NK-92 treated with Interleukin-12 subunit alpha and Interleukin-12 subunit beta, amount 100 ng/mL, for 24 hours (cell line): ENCODE measurements at regions not wholly inside any gene's neighbourhood (a gene's known extent, or its start where the extent isn't known, plus 50 kb on each side); places are given as distances from the start of the nearest gene placed in this dataset.
"Not testable (repeated sequence)": the region's sequence is repeated elsewhere in the genome, so short reads cannot be mapped to it uniquely, and the experiment has no call there.

ENCODE experiments used
- DNase-seq: peaks from one replicate; lab custom pipeline; 2025; lab: John Stamatoyannopoulos, UW

DNA sequence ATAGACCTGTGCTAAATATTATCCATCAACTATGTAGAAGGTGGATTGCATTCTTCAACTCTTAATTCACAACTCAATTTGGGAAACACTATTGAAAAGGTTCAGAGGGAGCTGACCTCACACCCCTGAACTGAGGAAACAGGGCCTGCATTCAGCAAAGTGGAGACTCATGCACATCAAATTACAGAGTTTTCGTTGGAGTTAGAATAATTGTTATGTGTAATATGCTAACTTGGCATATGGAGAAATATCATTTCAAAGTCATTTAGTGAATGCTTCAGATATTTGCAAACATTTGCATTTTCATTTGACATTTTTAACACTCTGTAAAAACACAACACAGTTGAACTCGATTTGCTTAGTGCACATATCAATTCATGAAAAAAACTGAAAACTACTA is 1102.8 kb upstream of the INTU start:
- DNase-seq, result no peak

DNA sequence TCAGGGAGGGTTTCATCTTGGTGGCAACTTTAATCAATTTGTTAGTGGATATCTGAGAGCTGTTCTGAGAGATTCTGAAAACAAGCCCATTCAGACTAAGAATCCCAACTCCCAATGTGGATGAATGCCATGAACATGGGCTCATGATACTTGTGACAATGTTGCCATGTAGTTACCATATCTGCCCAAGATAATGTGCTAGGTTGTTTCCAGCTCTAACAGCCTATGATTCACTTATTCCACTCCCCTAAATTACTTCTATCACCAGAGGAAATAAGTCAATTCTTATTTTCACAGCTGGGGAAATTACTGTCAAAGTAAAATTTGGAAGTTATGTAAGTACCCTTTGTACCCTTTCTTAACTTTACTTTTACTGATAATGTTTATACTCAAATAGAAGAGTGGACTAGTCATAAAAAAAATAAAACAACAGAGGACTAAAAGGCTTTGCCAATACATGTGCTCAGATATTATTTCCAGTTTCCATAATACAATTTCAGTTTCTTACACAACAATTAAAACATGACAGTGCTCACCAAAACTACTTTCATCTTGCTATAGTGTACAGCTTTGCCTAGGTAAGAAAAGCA is 1101.7 kb upstream of the INTU start:
- DNase-seq, result no peak

DNA sequence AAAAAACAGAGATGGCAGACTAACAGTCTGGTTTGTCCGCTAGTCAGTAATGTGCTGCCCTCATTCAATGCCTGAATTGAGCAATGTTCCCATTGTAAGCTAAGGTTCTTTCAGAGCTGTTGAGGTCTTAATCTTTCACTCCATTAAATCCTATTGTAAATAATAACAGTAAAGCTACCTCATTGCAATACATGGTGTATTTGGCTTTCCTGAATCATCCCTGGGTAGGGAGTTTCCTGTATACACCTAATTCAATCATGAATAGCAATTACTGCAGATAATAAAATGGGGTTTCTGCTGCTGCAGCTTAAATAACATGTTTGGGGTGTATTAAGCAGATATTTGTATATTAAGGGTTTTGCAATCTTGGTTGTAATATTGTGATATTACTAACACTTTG is 1100.2 kb upstream of the INTU start:
- DNase-seq, result no peak

DNA sequence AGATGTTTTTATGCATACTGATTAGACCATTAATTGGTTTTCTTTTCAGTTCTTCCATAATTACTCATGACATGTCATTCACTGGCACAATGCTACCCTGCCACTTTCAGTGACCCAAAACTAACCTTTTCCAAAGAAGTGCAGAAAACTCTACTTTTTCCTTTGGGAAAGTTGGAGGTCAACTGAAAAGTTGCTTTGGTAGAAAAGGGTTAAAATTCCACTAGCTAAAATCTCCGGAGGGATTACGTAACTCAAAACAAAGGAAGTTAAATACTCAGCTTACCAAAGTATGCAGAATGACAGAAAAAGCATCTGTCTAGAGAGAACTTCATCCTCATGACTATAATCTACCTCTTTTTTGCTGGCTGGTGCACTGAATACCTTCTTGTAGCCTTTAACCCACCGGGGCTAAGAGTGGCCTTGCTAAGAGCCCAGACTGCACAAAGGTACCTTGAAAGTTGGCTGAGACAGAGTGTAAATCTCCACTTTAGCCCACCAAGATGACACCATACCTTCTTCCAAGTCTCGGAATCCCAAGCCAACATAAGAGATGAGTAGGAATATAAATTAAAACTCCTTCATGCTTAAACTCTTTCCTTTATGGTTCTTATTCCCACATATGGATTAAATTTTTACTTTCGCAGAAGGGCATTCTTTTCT is 1099.5 kb upstream of the INTU start:
- DNase-seq, result no peak

DNA sequence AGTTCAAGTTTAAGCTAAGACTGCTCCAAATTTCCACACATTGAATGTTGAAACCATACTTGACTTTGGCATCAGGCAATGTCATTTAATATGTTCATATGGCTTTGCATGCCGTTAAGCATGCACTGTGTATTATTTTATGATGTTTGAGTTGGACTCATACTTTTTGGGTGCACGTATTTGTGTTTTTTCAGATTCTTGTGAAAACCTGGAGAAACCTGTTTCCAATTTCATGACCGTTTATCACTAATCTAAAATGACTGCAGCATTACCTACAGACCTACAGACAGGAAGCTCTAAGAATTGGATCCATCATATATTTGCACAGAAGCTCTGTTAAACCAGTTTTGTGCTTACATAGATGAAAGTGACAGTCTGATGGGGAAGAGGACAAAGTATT is 1093.0 kb upstream of the INTU start:
- no peak for DNase-seq

DNA sequence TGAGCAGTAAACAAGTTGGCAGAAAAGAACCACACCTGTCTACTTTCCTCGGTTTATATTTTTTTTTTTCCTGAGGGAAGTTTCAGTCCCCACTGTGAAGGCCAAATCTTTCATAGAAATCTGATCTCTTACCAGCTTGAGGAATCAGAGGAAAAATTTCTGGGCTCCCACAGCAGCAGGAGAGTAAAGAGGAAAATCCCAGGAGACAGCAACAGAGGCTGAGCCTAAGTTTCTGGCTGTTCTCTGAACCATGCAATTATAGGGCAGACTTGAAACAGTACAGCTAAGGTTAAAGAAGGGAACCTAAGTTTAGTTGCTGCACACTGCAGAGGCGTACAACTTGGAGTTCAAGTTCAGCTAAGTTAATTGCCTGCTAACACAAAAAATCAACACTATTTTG is 1090.9 kb upstream of the INTU start:
- no peak for DNase-seq

DNA sequence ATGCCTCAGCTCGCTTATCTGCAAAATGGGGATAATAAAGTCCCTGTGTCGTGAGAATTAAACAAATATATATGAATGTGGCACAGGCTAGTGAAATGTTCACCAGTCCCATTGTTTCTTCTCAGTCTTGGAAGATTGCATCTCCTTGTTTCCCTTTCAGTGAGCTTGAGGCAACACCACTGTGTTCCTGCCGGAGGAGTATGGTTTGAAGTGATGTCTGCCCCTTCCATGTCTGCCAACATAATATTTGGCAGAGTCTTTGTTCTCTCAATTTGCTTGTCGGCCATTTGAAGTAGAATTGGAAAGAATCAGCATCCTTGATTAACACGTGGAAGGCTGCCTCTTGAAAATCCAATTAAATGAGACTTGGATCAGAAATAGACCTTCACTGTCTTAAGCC is 1088.5 kb upstream of the INTU start:
- DNase-seq, result no peak

DNA sequence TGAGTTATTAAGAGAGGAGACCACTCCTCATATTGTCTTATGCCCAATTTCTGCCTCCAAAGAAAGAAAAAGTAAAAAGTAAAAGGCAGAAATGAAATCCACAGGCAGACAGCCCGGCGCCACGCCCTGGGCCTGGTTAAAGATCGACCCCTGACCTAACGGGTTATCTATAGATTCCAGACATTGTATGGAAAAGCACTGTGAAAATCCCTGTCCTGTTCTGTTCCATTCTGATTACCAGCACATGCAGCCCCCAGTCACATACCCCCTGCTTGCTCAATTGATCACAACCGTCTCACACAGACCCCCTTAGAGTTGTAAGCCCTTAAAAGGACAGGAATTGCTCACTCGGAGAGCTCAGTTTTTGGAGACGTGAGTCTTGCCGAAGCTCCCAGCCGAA is 1086.6 kb upstream of the INTU start:
- DNase-seq, result not testable (repeated sequence)

DNA sequence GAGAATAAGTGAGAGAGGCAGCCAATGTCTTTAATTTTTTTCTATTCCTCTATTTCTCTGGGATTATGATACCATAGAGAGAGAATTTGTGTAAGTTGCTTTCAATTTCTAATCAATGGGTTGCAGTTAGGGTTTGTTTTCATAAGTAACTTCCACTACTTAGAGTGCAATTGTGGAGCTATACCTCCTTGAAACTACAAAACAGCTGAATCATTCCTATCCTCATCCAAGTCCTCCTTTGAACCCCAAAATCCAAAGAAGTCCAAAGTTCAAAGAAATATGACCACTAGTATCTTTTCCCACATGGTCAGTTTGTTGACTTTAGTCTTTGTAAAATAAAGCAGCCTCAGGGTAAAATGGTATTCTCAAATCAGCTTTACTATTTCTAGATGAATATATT is 1085.4 kb upstream of the INTU start:
- no peak for DNase-seq

DNA sequence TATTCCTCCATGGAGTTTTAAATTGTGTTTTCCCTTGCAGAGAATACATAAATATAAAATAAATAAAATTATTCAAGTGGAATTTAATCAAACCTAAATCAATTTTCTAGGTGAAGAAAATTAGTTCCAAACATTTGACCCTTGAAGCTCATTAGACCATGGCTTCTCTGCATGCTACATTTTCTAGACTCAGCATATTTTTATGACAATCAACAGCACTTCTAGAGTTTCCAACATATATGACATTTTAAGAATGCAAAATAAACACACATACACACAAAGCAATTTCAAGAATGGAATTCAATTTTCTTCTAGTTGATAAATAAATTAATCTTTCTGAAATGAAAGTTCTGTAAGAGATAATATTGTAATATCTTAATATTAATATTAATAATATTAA is 1083.9 kb upstream of the INTU start:
- DNase-seq, result no peak

DNA sequence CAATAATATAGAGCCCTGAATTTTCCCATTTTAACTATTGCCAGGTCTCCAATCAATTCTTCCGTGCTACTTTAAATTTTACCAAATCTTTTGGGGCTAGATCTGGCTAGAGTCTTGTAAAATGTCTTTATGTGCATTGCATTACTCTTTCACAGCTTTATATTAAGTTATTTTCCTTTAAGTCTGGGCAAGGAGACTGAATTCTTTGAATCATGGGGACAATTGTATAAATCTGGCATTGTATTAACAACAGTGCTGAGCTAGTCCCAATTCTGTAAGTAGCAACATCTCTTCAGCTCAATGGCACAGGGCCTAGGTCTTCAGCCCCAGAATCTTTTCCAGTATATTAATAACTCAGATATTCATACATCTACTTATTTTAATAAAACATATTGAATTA is 1080.4 kb upstream of the INTU start:
- no peak for DNase-seq

DNA sequence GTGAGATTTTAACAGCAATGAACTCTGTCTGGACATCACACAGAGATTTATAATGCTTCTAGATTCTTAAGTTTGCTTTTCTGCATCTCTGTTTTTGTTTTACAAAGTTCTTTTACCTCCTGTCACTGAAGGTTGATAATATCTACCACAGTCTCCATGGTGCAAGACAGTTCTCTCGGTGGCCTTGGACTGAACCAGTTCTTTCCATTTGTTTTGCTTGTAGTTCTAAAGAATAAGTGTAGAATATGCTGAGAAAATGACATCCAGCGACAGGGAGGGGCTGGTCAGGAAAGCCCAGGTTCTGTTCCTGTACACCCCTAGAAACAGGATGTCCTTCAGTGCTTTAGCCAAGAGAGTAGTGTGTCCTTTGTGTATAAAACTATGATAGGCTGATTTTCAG is 1079.5 kb upstream of the INTU start:
- DNase-seq, result no peak

DNA sequence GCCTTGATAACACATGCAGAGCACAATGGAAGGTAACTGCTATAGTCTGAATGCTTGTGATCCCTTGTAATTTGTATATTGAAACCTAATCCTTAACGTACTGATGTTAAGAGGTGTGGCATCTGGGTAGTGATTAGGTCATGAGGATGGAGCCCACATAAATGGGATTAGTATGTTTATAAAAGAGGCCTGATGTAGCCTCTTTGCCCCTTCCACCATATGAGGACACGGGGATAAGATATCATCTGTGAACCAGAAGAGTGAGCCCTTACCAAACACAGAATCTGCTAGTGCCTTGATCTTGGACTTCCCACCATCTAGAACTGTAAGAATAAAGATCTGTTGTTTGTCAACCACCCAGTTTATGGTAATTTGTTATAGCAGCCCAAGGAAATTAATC is 1074.2 kb upstream of the INTU start:
- DNase-seq, result no peak

DNA sequence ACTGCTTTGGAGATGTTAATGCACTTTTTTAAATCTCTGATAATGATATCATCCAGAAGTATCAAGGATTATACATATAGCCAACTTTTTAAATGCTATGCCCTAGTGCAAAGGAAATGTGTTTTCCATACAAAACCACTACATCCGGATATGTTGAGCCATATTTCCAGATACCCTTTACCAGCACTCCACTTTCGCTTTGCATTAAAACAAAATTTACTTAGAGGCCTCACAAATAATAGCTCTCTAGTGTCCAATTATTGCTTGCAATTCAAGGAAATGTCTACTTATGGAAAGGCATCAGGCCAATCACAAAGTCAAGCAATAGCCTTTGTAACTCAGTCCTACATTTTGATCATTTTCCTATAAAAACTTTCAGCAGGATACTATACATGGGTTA is 1072.8 kb upstream of the INTU start:
- DNase-seq, result no peak

DNA sequence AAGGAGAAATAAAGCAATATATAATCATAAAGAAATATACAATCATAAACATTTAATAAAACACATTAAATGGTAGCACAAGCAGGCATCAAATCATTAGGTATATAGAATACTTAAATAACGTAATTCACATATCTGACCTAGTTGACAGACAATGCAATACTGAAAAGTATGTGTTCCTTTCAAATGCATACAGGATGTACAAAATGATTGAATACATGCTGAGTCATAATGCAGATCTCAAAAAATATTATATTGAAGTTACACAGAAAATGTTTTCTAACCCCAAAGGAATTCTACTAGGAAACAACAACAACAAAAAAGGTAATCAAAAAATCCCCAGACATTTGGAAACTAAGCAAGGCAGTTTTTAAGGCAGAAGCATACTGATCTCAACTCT is 1072.0 kb upstream of the INTU start:
- no peak for DNase-seq

DNA sequence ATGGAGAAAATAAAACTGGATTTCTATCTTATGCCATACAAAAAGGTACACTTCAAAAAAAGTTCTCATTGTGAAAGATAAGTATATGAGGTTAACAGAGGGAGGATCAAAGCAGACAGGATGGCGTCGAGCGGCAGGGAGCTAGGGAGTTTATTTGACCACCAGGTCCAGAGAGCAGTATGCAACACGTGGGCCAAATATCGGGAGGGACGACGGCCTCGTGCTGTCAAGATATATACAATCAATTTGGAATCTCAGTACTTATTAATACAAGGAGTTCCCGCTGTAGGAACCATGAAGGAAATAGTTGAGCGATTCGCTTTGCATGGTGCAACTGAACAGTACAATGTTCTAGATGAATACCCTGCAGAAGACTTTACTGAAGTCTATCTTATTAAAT is 1069.4 kb upstream of the INTU start:
- no peak for DNase-seq

DNA sequence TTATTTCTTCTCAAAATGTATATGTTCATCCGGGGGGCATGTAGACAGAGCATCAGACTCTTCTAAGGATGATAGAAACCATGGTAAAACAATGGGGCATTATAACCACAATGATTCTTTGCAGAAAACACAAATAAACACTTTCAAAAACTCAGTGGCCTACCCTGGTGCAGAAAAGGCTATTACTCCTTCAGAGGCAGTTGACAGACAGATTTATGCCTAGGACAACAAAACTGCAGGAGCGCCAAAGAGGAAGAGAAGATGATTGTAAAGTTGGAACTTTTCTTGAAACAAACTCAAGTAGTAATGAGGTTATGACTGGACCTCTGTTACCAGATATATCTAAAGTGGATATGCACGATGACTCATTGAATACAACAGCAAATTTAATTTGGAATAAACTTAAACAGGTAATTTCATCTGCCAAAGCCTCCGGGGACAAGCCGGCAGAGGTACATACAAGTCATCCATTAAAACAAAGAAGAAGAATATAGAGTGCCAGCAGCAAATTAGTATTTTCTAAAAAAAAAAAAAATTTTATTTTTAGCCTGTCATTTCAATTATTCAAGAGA is 1068.4 kb upstream of the INTU start:
- DNase-seq, result no peak

DNA sequence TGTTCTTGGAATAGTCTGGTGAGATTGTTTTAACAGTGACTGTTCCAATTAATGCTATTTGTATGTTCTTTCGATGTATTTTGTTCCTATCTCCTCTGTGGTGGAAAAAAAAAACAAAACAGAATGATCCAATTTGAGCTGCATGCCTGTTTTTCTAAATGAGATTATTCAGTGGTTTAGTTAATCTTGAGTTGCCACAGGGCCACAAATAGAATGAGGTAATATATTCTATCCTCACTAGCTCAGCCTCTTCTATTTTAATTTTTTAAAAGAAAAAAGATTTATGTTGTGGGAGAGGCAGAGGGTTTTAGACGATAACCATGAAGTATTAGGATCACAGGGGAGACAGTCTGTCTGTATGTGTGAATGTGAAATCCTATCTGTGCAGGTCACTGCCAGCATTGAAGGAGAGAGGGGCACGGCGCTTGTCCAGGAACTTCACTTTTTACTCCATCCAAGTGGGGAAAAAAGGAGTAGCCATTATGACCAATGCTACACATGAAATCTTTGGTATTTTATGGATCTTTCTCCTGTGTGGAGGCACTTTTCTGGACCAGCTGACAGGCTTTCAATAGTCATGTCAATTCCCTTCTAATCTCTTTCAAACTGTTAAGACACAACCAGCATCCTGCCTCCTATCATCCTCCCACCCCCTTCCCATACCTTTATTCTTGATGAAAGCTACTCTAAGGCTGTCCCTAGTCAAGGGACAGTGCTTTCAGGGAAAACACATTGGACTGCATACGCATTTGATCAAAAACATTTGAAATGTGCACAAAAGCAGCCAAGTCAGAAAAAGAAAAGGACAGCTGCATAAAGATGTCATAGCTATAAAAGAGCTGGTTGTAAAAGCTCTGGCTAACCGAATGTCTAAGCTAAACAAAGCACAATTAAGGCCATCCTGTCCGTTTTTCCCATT is 1063.8 kb upstream of the INTU start:
- DNase-seq, result no peak

DNA sequence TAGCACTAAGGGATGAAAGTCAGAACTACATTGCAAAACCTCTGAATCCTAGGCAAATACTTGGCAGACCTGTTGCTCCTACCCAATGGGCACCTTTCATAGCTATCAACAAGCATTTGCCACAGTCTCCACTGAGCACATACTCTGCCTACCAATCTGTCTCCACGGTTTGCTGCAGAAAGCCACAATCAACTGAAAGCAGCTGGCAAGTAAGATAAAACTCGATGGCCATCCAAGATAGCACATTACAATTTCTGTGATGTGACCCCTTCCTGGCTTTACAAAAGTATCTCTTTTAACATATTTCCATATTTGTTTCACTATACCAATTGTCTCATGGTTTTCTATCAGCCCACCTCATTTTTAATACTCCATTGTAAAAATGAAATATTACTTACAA is 1060.5 kb upstream of the INTU start:
- DNase-seq, result no peak

DNA sequence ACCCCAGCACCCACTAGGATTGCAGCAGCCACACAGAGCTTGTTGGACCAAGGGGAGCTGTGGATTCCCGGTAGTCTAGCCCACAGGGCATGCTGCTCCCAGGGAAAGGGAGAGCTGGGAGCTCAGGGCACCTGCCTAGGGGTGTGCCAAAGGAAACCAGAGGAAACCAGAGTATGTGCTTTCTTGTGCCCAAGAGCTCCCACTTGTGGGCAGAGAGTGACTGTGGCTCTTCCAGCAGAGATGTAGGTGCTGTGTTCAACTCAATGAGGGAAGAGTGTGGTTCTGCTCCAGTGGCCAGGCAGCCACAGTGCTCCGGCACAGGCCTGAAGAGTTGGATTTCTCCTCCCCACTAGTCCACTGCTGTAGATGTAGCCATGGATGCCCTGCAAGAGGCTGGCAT is 1050.0 kb upstream of the INTU start:
- DNase-seq, result no peak

DNA sequence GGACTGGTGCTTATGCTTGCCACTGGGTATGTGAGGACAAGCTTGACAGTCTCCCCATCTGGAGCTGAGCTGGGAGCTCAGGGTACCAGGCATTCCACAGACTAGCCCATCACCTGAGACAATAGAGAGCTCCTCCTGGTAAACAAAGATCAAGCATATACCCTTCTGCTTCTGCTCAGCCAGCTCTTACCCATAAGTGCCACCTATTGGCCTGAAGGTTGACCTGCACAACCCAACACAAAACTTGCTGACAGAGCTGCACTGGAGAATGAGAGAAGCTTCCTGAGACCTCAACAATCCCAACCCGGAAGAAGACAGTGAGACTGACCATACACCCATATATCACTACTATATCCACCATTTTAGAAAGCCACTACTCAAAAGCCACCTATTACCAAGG is 1049.2 kb upstream of the INTU start:
- no peak for DNase-seq

DNA sequence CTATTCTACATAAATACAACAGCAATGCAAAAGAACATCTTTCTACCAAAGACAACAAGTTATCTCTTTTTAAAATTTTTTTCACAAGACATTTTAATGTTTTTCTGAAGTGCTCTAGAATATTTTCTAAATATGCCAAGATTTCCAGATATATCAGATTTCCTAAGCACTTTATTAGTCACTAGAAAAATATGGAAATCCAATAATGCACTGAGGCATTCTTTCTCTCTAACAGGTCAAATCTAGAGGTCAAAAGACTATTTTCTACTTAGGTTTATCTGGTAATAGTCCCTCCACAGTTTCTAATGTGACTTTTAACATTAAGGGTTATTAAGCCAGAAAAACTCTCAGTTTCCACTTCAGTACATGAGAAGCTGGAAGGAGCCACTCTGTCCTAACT is 1041.2 kb upstream of the INTU start:
- DNase-seq, result no peak

DNA sequence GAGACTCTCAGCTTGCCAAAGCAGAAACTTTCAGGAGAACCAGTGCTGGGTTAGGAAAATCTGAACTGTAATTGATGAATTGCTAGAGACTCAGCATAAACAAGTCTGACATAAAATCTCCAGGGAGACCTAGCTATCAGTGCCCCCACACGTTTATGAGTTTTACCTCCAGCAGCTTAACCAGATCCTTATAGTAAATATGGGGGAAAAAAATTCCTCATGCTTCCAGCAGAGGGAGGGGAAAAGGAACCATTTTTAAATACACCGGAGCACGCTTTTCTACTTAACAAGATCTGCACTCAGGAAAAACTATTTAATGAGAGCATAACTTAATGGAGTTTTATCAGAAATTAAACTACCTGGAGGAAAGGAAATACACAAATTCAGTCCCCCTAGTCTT is 1040.7 kb upstream of the INTU start:
- DNase-seq, result no peak
